GM12878 (cell line): ENCODE measurements at regions not wholly inside any gene's neighbourhood (a gene's known extent, or its start where the extent isn't known, plus 50 kb on each side); places are given as distances from the start of the nearest gene placed in this dataset.

ENCODE experiments used
- ATAC-seq: fragments of 200-7000 bp; cut with Tn5 transposase; 3 replicates; pipeline ENCODE4 v1.9.1; 2020; ENCODE audit warnings: mild to moderate bottlenecking, moderate library complexity
- BruUV-seq: library from RNA; stranded (reverse); fragments of 400-500 nt; replicated peaks from 2 replicates; lab custom pipeline; 2021; lab: Mats Ljungman, UMichigan
- CTCF ChIA-PET: fragments of 300-600 bp; sonication (Branson Sonifier 250); formaldehyde crosslinking; extraction: SDS; loops from one replicate; lab custom pipeline; 2021; ENCODE audit warnings: inconsistent platforms; lab: Yijun Ruan, JAX
- POLR2A ChIA-PET: fragments of 350-600 bp; formaldehyde crosslinking; extraction: SDS; loops from one replicate; lab custom pipeline; 2021; ENCODE audit warnings: inconsistent platforms; lab: Charles Lee
- RAD21 ChIA-PET: fragments of 300-600 bp; sonication (Branson Sonifier 250); formaldehyde crosslinking; loops from one replicate; lab custom pipeline; 2023; ENCODE audit warnings: antibody characterized with exemption; ENCODE audit not compliant: unreplicated experiment; lab: Charles Lee
- SMC1A ChIA-PET: fragments of 300-600 bp; sonication (Branson Sonifier 250); formaldehyde crosslinking; loops from one replicate; lab custom pipeline; 2023; ENCODE audit not compliant: unreplicated experiment, uncharacterized antibody; lab: Charles Lee
- DNase-seq: peaks from one replicate; pipeline ENCODE4 v3.0.0-alpha.2; 2011; ENCODE audit warnings: low read depth, low spot score
- FAIRE-seq: peaks from 3 replicates; lab custom pipeline; 2011; peaks lifted over from hg19 to GRCh38; lab: Jason Lieb, UNC
- H2AFZ ChIP-seq: 2 replicates; pipeline ENCODE4 v1.6.0; 2011; ENCODE audit warnings: low read depth, low read length, control low read depth; ENCODE audit not compliant: control insufficient read depth
- H3K27ac ChIP-seq: 2 replicates; pipeline ENCODE4 v1.5.1; 2011; ENCODE audit warnings: control low read depth; ENCODE audit not compliant: control insufficient read depth, insufficient read depth
- H3K27me3 ChIP-seq, 2 experiments: replicated peaks in 1 of 2; 2 replicates each; pipeline versions ENCODE4 v1.6.0 to v1.6.1; 2011; ENCODE audit warnings: low read length in 1 of 2; ENCODE audit not compliant: control insufficient read depth in 2 of 2, insufficient read depth in 2 of 2
- H3K36me3 ChIP-seq, 2 experiments: 2 replicates each; pipeline ENCODE4 v1.5.1; 2011; ENCODE audit warnings: low read length in 1 of 2; ENCODE audit not compliant: control insufficient read depth in 2 of 2, insufficient read depth in 2 of 2
- H3K4me1 ChIP-seq: 2 replicates; pipeline ENCODE4 v1.6.1; 2011; ENCODE audit warnings: mild to moderate bottlenecking, low read length, moderate library complexity, mixed read lengths; ENCODE audit not compliant: control insufficient read depth, insufficient read depth
- H3K4me2 ChIP-seq: 2 replicates; pipeline ENCODE4 v1.6.0; 2011; ENCODE audit warnings: control low read depth; ENCODE audit not compliant: control insufficient read depth, insufficient read depth
- H3K4me3 ChIP-seq: fragments of 200-600 bp; sonication (generic); 2 replicates; pipeline ENCODE4 v1.5.1; 2016
- H3K79me2 ChIP-seq: 2 replicates; pipeline ENCODE4 v1.6.0; 2011; ENCODE audit warnings: low read length; ENCODE audit not compliant: control insufficient read depth, insufficient read depth
- H3K9ac ChIP-seq: 2 replicates; pipeline ENCODE4 v1.8.0; 2011; ENCODE audit warnings: low read length, control low read depth, mixed read lengths; ENCODE audit not compliant: control insufficient read depth, insufficient read depth
- H3K9me3 ChIP-seq: replicated peaks from 3 replicates; pipeline ENCODE4 v1.5.1; 2011; ENCODE audit warnings: mild to moderate bottlenecking, low read length; ENCODE audit not compliant: control insufficient read depth, insufficient read depth
- H4K20me1 ChIP-seq: 2 replicates; pipeline ENCODE4 v1.6.0; 2011; ENCODE audit not compliant: control insufficient read depth, insufficient read depth
- BHLHE40 ChIP-seq, 2 experiments: fragments of 450-650 bp in 1 of 2; IDR thresholded peaks; 2 replicates each; pipeline ENCODE4 v1.6.1; 2011 to 2017; ENCODE audit warnings: low read depth in 2 of 2, borderline replicate concordance in 1 of 2, improper control_type of control experiment in 1 of 2, low read length in 1 of 2, mild to moderate bottlenecking in 1 of 2
- CHD4 ChIP-seq: fragments of 200-600 bp; sonication (generic); IDR thresholded peaks from 2 replicates; pipeline ENCODE4 v1.6.1; 2016; ENCODE audit warnings: mild to moderate bottlenecking
- CREM ChIP-seq: IDR thresholded peaks from 2 replicates; pipeline ENCODE4 v1.6.1; 2014; ENCODE audit warnings: antibody characterized with exemption, low read depth
- EP300 ChIP-seq, 2 experiments: fragments of 150-350 bp in 1 of 2; IDR thresholded peaks; 2 replicates each; pipeline ENCODE4 v1.6.1; 2011 to 2012; ENCODE audit warnings: low read depth in 2 of 2, low read length in 2 of 2, borderline replicate concordance in 1 of 2, improper control_type of control experiment in 1 of 2, inconsistent platforms in 1 of 2; ENCODE audit not compliant: control insufficient read depth in 1 of 2
- IRF4 ChIP-seq: IDR thresholded peaks from 2 replicates; pipeline ENCODE4 v1.6.1; 2011; ENCODE audit warnings: low read depth, low read length
- KDM1A ChIP-seq: fragments of 200-600 bp; sonication (generic); IDR thresholded peaks from 2 replicates; pipeline ENCODE4 v1.6.1; 2016; ENCODE audit warnings: borderline replicate concordance
- KLF5 ChIP-seq: fragments of 450-650 bp; IDR thresholded peaks from 2 replicates; pipeline ENCODE4 v1.6.1; 2014; ENCODE audit warnings: mild to moderate bottlenecking; ENCODE audit not compliant: partially characterized antibody
- MYC ChIP-seq: IDR thresholded peaks from 2 replicates; pipeline ENCODE4 v1.6.1; 2011; ENCODE audit warnings: mild to moderate bottlenecking, low read length, moderate library complexity, inconsistent platforms; ENCODE audit not compliant: insufficient read depth, insufficient replicate concordance, insufficient read length, severe bottlenecking
- RB1 ChIP-seq: fragments of 450-650 bp; formaldehyde crosslinking; IDR thresholded peaks from 2 replicates; pipeline ENCODE4 v1.6.1; 2017; ENCODE audit warnings: mild to moderate bottlenecking, borderline replicate concordance
- SIX5 ChIP-seq: IDR thresholded peaks from 2 replicates; pipeline ENCODE4 v1.6.1; 2011; ENCODE audit warnings: mild to moderate bottlenecking, low read depth, low read length, moderate library complexity; ENCODE audit not compliant: severe bottlenecking
- SMARCA5 ChIP-seq: fragments of 450-650 bp; IDR thresholded peaks from 2 replicates; pipeline ENCODE4 v1.6.1; 2017; ENCODE audit warnings: mild to moderate bottlenecking
- SMC3 ChIP-seq: IDR thresholded peaks from 2 replicates; pipeline ENCODE4 v1.6.1; 2011; ENCODE audit warnings: low read length, improper control_type of control experiment, borderline replicate concordance
- SREBF1 ChIP-seq: IDR thresholded peaks from 2 replicates; pipeline ENCODE4 v1.6.1; 2012; ENCODE audit warnings: mild to moderate bottlenecking, low read length
- TBL1XR1 ChIP-seq: IDR thresholded peaks from 2 replicates; pipeline ENCODE4 v1.6.1; 2012; ENCODE audit warnings: low read depth, low read length, improper control_type of control experiment
- ZNF592 ChIP-seq: fragments of 450-650 bp; IDR thresholded peaks from 2 replicates; pipeline ENCODE4 v1.6.1; 2017; ENCODE audit warnings: mild to moderate bottlenecking, moderate library complexity
- ZSCAN29 ChIP-seq: fragments of 450-650 bp; IDR thresholded peaks from 2 replicates; pipeline ENCODE4 v1.6.1; 2017; ENCODE audit warnings: mild to moderate bottlenecking, moderate library complexity
- WGBS: methylation state at CpG from one replicate; pipeline ENCODE4 v1.1.6; 2016; ENCODE audit warnings: low lambda C conversion rate; ENCODE audit not compliant: insufficient replicate concordance, insufficient coverage; ENCODE audit errors: missing lambda C conversion rate; 5-methylcytosine and 5-hydroxymethylcytosine counted together
- in situ Hi-C: fragments of 300-500 bp; cut with MboI; formaldehyde crosslinking; loops from 9 replicates; pipeline ENCODE4 v1.14.3; 2018; ENCODE audit warnings: mixed read lengths
- intact Hi-C: fragments of 100-400 bp; cut with micrococcal nuclease; formaldehyde crosslinking; loops from one replicate; pipeline ENCODE4 v1.14.2; 2022; ENCODE audit not compliant: unreplicated experiment
- TF ChIP-seq, protein P1 (sequence below): fragments of 450-650 bp; formaldehyde crosslinking; IDR thresholded peaks from 2 replicates; pipeline ENCODE4 v1.4.0; 2022; ENCODE audit warnings: mild to moderate bottlenecking, moderate library complexity

- 14% methylated on average over 11 of the region's 11 CpGs for WGBS
- no peak overlapping the region for H3K9ac ChIP-seq
- H3K9me3 ChIP-seq = no peaks in the 10 kb centered on the region
- no peaks in the 10 kb centered on the region for H3K36me3 ChIP-seq
- no peak overlapping the region for H2AFZ ChIP-seq
- H3K27ac ChIP-seq = no peak overlapping the region
- ATAC-seq (no peak), FAIRE-seq (no peak), DNase-seq (no peak)
- no peaks in the 10 kb centered on the region for H3K79me2 ChIP-seq
- SMC1A ChIA-PET = no interaction called here
- in situ Hi-C loops = no loop called here
- POLR2A ChIA-PET = no interaction called here
- H3K4me3 ChIP-seq = no peak overlapping the region
- intact Hi-C loops = no loop called here
- no TSS peak for BruUV-seq
- H3K27me3 ChIP-seq = no peaks in the 10 kb centered on the region
- RAD21 ChIA-PET = no interaction called here
- H4K20me1 ChIP-seq = no peaks in the 10 kb centered on the region
- H3K4me2 ChIP-seq = no peak overlapping the region
- CTCF ChIA-PET = no interaction called here
- H3K4me1 ChIP-seq = no peaks in the 10 kb centered on the region
- TF ChIP-seq SMARCA5 = no peak
- TF ChIP-seq SMC3 = no peak
- TF ChIP-seq TBL1XR1 = no peak
- no peak for TF ChIP-seq CREM
- TF ChIP-seq ZNF592 = no peak
- no peak for TF ChIP-seq MYC
- no peak for TF ChIP-seq KLF5
- TF ChIP-seq BHLHE40 (IDR thresholded peaks at IDR 0.05; ENCODE audit: borderline replicate concordance in 1 of 2, low read depth in 2 of 2, low read length in 1 of 2) = no peak
- TF ChIP-seq ZSCAN29 = no peak
- TF ChIP-seq SREBF1 = no peak
- no peak for TF ChIP-seq SIX5
- TF ChIP-seq KDM1A = no peak
- TF ChIP-seq EP300 (IDR thresholded peaks at IDR 0.05; ENCODE audit: borderline replicate concordance in 1 of 2, control insufficient read depth in 1 of 2, low read depth in 2 of 2, low read length in 2 of 2) = no peak
- no peak for TF ChIP-seq RB1
- no peak for TF ChIP-seq CHD4
- TF ChIP-seq, protein P1, sequence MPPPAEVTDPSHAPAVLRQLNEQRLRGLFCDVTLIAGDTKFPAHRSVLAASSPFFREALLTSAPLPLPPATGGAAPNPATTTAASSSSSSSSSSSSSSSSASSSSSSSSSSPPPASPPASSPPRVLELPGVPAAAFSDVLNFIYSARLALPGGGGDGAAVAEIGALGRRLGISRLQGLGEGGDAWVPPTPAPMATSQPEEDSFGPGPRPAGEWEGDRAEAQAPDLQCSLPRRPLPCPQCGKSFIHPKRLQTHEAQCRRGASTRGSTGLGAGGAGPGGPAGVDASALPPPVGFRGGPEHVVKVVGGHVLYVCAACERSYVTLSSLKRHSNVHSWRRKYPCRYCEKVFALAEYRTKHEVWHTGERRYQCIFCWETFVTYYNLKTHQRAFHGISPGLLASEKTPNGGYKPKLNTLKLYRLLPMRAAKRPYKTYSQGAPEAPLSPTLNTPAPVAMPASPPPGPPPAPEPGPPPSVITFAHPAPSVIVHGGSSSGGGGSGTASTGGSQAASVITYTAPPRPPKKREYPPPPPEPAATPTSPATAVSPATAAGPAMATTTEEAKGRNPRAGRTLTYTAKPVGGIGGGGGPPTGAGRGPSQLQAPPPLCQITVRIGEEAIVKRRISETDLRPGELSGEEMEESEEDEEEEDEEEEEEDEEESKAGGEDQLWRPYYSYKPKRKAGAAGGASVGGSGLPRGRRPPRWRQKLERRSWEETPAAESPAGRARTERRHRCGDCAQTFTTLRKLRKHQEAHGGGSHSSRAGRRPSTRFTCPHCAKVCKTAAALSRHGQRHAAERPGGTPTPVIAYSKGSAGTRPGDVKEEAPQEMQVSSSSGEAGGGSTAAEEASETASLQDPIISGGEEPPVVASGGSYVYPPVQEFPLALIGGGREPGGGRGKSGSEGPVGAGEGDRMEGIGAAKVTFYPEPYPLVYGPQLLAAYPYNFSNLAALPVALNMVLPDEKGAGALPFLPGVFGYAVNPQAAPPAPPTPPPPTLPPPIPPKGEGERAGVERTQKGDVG = no peak
- TF ChIP-seq IRF4 = no peak
Measured at GRCh38 chr7:85883-86515, 106.4 kb upstream of the FAM20C start.
